ENCODE measurements at regions not wholly inside any gene's neighbourhood (a gene's known extent, or its start where the extent isn't known, plus 50 kb on each side); places are given as distances from the start of the nearest gene placed in this dataset.

DNA sequence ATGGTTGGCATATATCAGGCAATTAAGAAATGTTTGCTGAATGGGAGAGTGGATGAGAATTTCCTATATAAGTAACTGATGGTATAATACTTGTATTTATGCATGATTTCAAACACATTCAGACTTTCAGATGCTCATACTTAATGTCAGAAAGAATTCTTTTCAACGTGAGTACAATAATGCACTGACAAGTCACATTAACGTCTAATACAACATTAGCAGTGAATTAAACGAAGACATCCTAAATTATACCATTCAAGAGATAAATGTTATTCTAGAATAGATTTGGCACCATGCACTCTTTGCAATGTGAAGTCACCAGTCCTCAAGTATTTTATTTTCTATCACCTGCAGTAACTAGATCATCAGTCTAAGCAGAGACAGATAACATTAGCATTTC, 712.9 kb downstream of the TLE1 start:
- TF ChIP-seq EZH2 (IDR thresholded peaks at IDR 0.05; ENCODE audit: low read depth), result no peak
- TF ChIP-seq, protein P1, sequence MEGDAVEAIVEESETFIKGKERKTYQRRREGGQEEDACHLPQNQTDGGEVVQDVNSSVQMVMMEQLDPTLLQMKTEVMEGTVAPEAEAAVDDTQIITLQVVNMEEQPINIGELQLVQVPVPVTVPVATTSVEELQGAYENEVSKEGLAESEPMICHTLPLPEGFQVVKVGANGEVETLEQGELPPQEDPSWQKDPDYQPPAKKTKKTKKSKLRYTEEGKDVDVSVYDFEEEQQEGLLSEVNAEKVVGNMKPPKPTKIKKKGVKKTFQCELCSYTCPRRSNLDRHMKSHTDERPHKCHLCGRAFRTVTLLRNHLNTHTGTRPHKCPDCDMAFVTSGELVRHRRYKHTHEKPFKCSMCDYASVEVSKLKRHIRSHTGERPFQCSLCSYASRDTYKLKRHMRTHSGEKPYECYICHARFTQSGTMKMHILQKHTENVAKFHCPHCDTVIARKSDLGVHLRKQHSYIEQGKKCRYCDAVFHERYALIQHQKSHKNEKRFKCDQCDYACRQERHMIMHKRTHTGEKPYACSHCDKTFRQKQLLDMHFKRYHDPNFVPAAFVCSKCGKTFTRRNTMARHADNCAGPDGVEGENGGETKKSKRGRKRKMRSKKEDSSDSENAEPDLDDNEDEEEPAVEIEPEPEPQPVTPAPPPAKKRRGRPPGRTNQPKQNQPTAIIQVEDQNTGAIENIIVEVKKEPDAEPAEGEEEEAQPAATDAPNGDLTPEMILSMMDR (conservative IDR thresholded peaks at IDR 0.05), result no peak
